HG03439 (cell line): ENCODE measurements at regions not wholly inside any gene's neighbourhood (a gene's known extent, or its start where the extent isn't known, plus 50 kb on each side); places are given as distances from the start of the nearest gene placed in this dataset.
"Not testable (repeated sequence)": the region's sequence is repeated elsewhere in the genome, so short reads cannot be mapped to it uniquely, and the experiment has no call there.

Experiments used
- ATAC-seq: cut with Tn5 transposase; IDR thresholded peaks from one replicate; pipeline ENCODE4 v1.9.1; 2021; ENCODE audit warnings: mild to moderate bottlenecking, moderate library complexity; ENCODE audit not compliant: unreplicated experiment

DNA sequence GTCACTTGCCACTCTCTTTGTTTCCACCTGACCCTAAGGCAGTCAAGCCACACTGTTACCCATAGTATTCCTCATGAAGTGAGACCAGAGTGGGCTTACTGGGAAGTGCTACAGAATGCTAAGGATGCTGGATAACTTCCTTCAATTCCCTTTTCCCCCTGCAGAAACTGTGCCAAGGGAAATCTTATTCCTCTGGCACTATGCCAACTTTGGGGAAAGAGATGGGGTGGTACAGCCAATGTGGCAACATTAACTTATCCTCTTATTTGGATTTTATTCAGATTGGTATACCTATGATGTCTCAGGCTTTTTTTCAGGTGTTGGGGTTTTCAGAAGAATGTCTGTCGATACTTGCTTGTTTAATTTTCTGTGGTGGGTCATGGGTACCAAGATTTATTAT is 599.4 kb upstream of the PBX1 start:
- ATAC-seq: no peak

DNA sequence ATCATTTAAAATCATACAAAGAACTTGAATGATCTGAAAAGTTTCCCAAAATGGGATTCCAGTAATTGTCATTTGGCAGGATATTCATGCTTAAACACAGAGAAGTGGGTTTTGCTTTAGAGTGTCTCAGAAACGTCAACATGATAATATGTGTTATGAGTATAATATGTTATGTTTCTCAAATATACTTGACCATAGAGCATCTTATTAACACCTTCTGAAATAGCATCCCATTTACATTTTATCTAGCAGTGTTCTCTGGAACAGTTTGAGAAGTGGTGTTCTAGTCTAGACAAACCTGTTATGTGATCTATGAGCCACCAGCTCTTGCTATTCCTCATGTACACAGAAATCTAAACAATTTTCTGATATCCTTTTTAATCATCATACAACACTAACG is 588.8 kb upstream of the PBX1 start:
- no peak for ATAC-seq

DNA sequence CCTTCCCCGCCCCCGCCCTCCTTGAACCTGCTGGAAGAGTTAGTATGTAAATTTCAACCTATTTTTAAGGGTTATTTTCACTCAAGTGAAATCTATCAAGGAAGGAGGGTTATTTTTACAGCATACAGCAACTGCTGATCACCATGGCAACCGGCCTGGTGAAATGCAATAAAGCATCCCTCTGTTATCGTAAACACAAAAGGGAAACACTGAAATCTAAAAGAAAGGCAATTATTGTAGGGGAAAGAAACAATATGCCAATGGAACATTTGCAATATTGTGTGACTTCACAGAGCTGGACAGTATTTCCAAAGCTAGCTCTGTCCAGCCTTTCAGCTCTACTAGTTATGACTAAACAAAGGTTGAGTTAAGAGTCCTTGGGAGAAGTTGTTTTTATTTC is 588.3 kb upstream of the PBX1 start:
- ATAC-seq: no peak

DNA sequence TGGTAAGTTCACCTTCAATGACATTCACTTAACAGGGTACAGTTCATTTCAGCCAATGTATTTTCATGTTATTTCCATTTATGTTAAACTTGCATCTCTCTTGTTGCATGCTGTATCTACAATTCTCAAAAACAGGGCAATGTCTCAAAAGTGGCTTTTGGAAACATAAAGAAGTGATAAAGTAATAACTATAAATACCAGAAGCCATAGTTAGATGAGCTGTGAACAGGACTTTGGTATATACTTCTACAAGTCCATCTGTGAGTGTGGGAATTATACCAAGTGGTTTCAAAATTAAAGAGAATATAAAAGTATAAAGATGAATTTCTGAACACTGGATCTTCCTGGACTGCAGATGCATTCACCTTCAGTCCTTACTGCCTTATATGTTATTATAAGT is 585.4 kb upstream of the PBX1 start:
- no peak for ATAC-seq

DNA sequence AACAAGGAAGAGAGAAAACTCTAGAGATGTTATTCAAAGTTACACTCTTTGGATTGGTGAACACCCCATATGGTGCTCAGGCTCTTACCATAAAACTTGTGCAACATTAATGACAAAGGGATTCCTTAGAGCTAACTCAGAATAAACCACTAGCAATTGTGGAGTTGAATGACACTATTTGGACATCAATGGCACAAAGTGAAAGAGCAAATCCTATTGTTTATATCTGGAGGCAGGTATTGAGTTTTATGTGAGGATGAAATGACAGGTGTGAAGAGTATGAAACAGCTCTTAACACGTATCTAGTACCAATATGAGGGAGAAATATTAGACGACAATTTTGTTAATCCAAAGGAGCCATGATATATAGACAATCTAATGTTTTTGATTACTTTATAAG is 584.9 kb upstream of the PBX1 start:
- ATAC-seq: no peak

DNA sequence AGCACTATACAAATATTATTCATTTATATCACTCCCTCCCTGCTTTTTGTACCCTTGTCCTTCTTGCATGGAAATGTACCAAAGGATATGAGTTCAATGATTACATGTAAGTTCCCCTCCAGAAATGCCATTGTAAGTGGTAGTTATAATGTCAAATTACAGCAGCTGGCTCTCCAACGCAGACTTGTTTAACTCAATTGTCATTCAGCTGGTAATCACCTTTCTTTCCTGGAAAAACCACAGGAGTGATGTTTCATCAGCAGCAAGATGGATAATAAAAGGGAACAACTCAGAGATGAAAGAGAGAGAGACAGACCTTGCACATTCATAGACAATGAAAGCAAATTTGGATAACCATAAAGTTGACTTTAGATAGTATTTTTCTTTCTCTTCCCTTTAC is 578.6 kb upstream of the PBX1 start:
- no peak for ATAC-seq

DNA sequence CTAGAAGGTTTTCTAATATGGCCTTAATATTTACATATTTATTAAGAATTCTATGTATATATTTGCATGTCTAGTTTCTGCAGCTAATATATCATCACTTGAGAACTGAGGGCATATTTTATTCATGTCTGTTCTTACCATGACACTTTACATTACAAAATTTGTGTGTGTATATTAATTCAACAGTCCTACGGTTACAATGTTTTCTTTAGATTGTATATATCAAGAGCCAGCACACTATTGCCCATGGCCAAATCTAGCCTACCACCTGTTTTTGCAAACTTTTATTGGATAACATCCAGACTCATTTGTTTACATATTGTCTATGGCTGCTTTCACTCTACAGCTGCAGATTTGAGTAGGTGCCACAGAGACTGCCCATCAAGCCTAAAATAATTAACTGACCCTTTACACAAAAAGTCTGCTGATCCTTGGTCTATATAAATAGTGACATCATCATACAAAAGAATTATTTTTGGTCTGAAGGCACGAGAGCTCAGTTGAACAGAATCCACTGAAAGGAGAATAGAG is 577.4 kb upstream of the PBX1 start:
- no peak for ATAC-seq

DNA sequence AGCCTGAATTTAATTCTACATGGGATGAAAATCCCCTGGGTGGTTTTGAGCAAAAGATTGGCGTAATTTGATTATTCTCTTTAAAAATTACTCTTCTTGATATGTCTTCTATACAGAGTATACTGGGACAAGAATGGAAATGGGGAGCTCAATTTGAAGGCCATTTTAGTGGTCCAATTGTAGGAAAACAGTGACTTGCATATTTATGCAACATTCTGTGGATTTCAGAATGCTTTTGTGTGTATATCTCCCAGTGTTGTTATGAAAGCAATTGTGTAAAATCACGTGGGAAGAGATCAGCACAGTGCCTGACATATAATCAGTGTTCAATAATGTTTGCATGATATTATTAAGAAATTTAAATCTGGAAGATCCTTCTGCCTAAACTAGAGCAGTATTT is 575.9 kb upstream of the PBX1 start:
- ATAC-seq: no peak

DNA sequence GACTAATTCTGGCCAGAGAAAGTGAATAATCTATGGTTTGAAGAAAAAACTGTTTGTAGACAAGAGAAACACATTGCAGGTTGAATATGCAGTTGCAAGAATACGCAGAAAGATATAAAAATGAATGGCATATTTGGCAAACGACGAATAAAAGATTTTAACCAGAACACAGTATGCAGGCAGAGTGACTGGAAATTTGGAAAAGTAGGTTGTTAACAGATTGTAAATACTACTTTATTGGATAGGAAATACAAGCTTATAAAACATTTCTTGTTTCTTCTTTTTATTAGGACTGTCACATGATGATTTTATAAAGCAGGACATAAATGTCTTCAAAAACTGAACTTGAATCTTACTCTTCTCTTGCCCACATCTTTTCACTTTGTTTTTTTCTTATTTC is 573.3 kb upstream of the PBX1 start:
- no peak for ATAC-seq

DNA sequence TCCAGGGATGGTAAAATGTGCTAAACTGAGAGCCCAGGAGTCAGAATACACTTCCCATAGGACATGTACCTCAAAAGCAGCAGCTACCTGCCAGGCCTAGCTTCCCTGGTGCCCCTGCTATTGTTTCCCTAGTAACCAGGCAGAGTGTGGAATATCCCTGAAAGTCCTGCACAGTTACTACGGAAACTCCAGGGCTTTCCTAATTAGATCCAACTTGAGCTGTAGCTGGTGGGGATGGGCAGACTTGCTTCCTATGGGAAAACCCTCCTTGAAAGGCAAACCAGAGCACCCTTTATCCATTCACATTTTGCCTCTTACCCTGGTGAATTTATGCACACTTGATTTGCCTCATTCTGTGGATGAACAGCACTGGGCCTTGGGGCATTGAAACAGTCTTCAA is 559.9 kb upstream of the PBX1 start:
- ATAC-seq: no peak

DNA sequence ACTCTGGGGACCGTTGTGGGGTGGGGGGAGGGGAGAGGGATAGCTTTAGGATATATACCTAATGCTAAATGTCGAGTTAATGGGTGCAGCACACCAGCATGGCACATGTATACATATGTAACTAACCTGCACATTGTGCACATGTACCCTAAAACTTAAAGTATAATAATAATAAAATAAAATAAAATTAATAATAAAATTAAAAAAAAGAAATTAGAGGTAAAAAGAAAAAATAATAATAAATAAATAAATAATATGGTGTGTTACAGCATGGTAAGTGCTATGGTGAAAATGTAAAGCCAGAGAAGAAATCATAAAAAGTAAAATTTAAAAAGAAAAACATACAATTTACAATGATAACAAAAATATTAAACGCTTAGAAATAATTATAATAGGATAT is 552.8 kb upstream of the PBX1 start:
- ATAC-seq: not testable (repeated sequence)

DNA sequence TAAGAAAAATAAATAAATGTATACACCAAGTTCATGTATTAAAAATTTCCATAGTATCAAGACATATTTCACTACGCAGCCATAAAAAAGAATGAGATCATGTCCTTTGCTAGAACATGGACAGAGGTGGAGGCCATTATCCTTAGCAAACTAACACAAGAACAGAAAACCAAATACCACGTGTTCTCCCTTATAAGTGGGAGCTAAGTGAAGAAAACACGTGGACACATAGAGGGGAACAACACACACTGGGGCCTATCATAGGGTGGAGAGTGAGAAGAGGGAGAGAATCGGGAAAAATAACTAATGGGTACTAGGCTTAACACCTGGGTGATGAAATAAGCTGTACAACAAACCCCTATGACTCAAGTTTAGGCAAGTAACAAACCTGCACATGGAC is 552.4 kb upstream of the PBX1 start:
- ATAC-seq: no peak

DNA sequence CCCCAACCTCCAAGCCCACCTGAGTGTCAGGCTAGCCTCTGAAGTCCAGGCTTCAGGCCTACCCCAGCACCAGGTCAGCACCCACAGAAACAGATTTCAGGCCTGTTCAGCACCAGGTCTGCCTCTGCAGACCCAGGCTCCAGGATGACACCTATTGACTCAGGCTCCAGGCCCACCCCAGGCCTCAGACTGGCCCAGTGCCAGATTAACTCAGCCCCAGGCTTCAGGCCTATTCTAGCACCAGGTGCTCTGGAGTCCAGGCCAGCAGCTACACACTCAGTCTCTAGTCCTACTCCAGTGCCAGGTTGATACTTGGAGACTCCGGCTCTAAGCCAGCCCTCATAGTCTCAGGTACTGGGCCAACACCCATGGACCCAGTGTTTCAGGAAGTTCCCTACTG is 541.7 kb upstream of the PBX1 start:
- ATAC-seq: no peak

DNA sequence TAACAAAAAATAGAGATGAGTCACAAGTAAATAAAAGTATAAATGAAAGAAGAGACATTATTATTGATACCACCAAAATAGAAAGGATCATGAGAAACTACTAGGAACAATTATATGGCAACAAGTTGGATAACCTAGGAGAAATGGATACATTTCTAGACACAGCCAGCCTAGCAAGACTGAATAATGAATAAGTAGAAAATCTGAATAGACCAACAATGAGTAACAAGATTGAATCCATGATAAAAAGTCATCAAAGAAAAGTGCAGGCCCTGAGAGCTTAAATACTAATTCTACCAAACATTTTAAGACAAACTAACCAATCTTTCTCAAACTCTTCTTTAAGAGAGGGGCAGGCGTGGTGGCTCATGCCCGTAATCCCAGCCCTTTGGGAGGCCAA is 538.6 kb upstream of the PBX1 start:
- ATAC-seq: no peak

DNA sequence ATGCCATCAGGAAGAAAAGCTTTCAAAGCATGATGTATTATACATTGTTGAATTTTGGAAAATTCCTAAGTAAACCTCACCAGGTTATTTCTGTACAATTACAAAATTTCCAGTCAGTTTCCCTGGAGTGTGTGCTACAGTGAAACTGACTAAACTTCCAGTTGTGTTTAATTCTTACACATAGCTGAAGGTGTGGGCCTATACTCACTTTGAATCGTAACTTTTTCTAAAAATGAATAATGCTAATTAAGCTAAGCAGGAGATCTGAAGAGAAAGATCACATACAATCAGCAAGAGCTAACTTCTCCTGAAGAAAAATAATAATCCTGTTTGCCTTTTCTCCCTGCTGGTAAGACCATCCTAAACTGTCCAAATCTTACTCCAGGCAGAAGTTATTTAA is 537.2 kb upstream of the PBX1 start:
- no peak for ATAC-seq

DNA sequence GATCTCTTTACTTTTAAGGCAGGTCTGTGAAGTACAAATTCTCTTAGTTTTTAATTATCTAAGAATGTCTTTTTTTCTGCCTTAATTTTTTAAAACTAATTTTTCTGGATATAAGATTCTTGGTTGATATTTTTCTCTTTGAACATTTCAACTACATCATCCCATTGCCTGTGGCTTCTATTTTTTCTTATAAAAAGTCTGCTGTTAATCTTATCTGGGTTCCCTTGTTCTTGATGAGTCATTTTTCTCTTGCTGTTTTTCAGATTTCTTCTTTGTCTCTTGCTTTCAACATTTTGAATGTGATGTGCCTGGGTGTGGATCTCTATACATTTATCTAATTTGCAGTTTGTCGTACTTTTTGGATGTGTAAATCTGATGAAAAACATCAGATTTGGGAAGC is 525.2 kb upstream of the PBX1 start:
- ATAC-seq: no peak

DNA sequence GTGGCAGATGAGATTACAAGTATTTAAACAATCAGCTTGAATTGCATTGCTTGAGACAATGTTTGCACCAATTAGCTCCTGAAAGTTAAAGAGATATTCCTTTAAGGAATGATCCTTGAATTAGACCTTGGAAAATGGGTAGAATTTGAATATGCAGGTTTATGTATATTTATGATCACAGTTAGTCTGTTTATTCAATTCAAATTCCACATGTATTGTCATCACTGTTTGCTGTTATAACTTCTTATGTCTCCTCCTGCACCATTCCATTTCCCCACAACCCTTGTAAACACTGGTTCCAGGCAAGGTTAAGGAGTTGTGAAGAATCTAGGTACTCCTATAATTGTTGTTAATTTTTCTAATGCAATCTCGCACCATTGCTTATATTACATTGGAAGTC is 518.2 kb upstream of the PBX1 start:
- ATAC-seq: no peak

DNA sequence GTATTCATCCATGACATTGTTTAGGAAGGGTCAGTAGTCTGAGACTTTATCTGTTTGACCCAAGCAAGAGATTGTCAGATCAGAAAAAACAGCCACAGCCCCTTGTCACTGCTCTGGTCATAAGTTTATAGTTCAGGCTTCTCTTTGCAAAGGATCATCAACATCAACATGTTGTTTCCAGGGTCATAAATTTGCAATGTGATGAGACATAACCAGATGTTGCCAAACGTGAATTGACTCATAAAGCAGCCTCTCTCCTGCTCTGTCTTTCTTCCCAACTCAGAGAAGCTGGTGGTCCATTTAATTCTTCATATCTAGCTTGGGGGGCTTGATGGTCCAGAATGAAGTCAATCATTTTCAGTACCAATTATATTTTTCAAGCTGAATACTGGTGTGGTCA is 507.2 kb upstream of the PBX1 start:
- ATAC-seq: no peak

DNA sequence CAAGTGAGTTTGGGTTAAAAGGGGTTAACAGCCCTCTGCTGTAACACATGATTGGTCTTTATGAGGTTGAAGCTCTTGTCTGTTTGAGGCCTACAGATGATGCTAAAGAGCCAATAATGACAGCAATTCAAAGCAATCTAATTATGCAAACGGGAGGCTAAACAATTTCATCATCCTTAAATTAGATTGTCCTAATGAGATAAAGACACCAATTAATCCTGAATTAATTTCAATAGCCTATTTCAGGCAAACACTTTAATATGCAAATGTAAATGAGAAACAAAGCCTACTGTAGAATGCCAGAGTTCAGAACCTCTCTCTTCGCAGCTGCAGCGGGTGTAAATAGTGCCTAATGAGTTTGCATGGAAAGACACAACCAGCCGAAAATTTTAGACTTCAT is 504.7 kb upstream of the PBX1 start:
- ATAC-seq: no peak

DNA sequence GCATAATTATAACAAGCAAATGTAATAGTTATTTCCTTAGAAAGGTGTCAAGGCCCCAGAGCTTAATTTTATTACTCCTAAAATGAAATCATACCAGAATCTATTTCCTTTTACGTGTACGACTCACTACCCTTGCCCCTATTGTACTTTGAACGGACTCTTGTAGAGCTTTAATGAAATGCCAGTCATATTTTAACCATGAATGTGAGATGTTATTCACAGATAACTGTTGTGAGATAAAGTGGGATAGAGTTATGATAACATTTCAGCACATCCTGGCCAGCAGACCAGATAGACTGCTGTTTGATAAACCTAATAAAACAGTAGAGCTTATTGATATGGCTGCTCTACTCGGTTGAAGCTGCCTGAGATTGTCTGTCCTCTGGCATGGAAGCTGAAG is 500.8 kb upstream of the PBX1 start:
- no peak for ATAC-seq

DNA sequence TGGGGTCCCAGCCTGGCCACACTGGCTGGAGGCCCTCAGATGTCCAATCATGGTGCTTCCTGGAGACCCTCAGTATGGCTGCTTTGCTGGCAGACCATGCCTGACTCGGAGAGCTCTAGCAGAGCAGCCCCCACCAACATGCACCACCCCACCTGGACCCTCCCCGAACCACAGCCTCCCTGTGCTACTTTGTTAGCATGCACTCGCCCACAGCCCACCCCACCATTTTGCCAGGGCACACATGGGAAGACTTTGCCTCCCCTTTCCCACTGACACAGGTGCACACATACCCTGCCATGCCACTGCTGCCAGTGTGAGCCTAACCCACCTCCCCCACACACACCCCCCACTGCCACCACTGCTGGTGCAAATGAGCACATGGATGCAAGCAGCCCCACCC is 497.5 kb upstream of the PBX1 start:
- ATAC-seq: no peak

DNA sequence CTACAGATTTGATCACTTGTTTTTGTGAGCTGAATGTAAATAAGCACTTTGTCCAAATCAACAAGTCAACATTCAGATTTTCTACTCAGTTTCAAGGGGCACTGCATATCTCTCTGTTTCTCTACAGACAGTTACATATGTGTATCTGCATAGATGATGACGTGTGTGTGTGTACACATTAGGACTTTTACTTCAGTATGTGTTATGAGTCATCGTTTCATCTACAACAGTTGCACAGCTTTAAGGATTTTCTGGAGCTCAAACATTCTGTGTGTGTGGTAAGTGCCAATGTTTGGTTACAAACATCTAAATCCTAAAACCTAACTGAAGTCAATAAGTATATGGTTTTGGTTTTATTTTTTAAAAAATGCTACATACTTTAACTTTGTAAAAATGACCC is 494.5 kb upstream of the PBX1 start:
- no peak for ATAC-seq

DNA sequence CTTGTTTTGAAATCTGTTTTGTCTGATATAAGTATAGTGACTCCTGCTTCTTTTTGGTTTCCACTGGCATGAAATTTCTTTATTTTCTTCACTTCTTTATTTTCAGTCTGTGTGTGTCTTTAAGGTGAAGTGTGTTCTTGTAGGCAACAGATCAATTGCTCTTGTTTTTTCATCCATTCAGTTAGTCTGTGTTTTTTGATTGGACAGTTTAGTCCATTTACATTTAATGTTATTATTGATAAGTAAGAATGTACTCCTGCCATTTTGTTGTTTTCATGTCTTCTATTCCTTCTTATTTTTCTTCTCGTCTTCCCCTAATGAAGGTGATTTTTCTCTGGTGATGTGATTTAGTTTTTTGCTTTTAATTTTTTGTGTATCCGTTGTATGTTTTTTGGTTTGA is 487.7 kb upstream of the PBX1 start:
- no peak for ATAC-seq

DNA sequence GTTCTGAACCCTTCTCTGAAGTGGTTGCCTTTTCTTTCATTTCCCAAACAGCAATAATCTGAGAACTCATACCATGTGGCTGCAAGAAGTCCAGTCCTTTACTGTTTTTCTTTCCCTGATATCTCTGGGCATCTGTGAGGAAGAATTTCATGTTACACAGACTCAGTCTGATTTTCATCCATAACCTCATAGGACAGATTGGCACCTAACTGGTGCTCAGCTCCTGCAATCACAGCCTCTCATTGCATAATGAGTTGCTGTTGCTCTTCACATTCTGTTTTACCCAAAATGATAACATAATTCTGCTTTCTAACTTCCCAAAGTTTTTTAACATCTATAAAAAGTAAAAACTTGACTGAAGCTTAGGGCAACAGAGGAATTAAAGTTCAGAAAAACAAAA is 472.2 kb upstream of the PBX1 start:
- no peak for ATAC-seq
